SU-DHL-6 (cell line): ENCODE measurements at regions not wholly inside any gene's neighbourhood (a gene's known extent, or its start where the extent isn't known, plus 50 kb on each side); places are given as distances from the start of the nearest gene placed in this dataset.

Experiments used
- H2AFZ ChIP-seq: fragments of 200-600 bp; sonication (generic); 2 replicates; pipeline ENCODE4 v1.6.1; 2014; ENCODE audit warnings: low read depth, mild to moderate bottlenecking, moderate library complexity, mixed read lengths, antibody characterized with exemption, low read length; ENCODE audit not compliant: severe bottlenecking
- H3F3A ChIP-seq: fragments of 200-600 bp; shearing (Covaris generic); 2 replicates; pipeline ENCODE4 v1.6.0; 2016; ENCODE audit warnings: antibody characterized with exemption, mild to moderate bottlenecking; ENCODE audit not compliant: insufficient read depth
- H3K27ac ChIP-seq: fragments of 200-600 bp; sonication (generic); 2 replicates; pipeline ENCODE4 v1.5.1; 2016; ENCODE audit warnings: low read depth, mild to moderate bottlenecking, low read length, moderate library complexity, mixed read lengths
- H3K27me3 ChIP-seq: fragments of 200-600 bp; sonication (generic), shearing (Covaris generic); 2 replicates; pipeline ENCODE4 v1.6.0; 2014; ENCODE audit warnings: mild to moderate bottlenecking, low read length
- H3K36me3 ChIP-seq: fragments of 200-600 bp; sonication (generic); 2 replicates; pipeline ENCODE4 v1.6.1; 2014; ENCODE audit warnings: mild to moderate bottlenecking, low read length, mixed read lengths
- H3K4me2 ChIP-seq: fragments of 300-600, 200-600 bp; shearing (Covaris generic), sonication (generic); 2 replicates; pipeline ENCODE4 v1.6.0; 2014; ENCODE audit warnings: low read length, low read depth, mild to moderate bottlenecking; ENCODE audit not compliant: poor library complexity, severe bottlenecking
- H3K4me3 ChIP-seq: fragments of 200-600 bp; sonication (generic); 2 replicates; pipeline ENCODE4 v1.5.1; 2014; ENCODE audit warnings: antibody characterized with exemption, low read length, mild to moderate bottlenecking, mixed read lengths; ENCODE audit not compliant: insufficient read depth, poor library complexity, severe bottlenecking
- H3K79me2 ChIP-seq: fragments of 200-600 bp; sonication (generic); 2 replicates; pipeline ENCODE4 v1.6.1; 2014; ENCODE audit warnings: mild to moderate bottlenecking, low read length, moderate library complexity; ENCODE audit not compliant: insufficient read depth
- H3K9ac ChIP-seq: fragments of 200-600 bp; sonication (generic); 2 replicates; pipeline ENCODE4 v1.7.0; 2014; ENCODE audit warnings: mild to moderate bottlenecking, low read length
- H3K9me2 ChIP-seq: fragments of 200-600 bp; sonication (generic); replicated peaks from 2 replicates; pipeline ENCODE4 v1.6.1; 2014; ENCODE audit warnings: low read length; ENCODE audit not compliant: insufficient read depth
- H3K9me3 ChIP-seq: fragments of 200-600 bp; sonication (generic); 2 replicates; pipeline ENCODE4 v1.6.1; 2014; ENCODE audit warnings: low read length, mixed read lengths; ENCODE audit not compliant: insufficient read depth
- H4K20me1 ChIP-seq: fragments of 200-600 bp; sonication (generic); 2 replicates; pipeline ENCODE4 v1.6.1; 2014; ENCODE audit warnings: low read depth, mild to moderate bottlenecking, antibody characterized with exemption, low read length, moderate library complexity, mixed read lengths
- EZH2phosphoT487 ChIP-seq: fragments of 200-600 bp; sonication (generic), shearing (Covaris generic); conservative IDR thresholded peaks from 2 replicates; pipeline ENCODE4 v1.6.1; 2018; ENCODE audit warnings: mild to moderate bottlenecking, antibody characterized with exemption, low read length, moderate library complexity, mixed read lengths
- TF ChIP-seq, protein P1 (sequence below): fragments of 200-600 bp; sonication (generic); IDR thresholded peaks from one replicate; pipeline ENCODE4 v1.5.1; 2017; ENCODE audit warnings: antibody characterized with exemption, mild to moderate bottlenecking, low read length, moderate library complexity; ENCODE audit not compliant: insufficient read depth, poor library complexity, severe bottlenecking

- H3K9me2 ChIP-seq = no peaks in the 10 kb centered on the region
- H3K9me3 ChIP-seq = no peaks in the 10 kb centered on the region
- peaks cover 5% of the 10 kb centered on the region; the same call in 1 of the 2 replicates for H3K27me3 ChIP-seq
- H3K36me3 ChIP-seq = no peaks in the 10 kb centered on the region
- no peak overlapping the region for H3K4me3 ChIP-seq
- H3K9ac ChIP-seq = no peak overlapping the region
- H2AFZ ChIP-seq = no peak overlapping the region
- no peaks in the 10 kb centered on the region for H3K79me2 ChIP-seq
- no peaks in the 10 kb centered on the region for H4K20me1 ChIP-seq
- TF ChIP-seq, protein P1, sequence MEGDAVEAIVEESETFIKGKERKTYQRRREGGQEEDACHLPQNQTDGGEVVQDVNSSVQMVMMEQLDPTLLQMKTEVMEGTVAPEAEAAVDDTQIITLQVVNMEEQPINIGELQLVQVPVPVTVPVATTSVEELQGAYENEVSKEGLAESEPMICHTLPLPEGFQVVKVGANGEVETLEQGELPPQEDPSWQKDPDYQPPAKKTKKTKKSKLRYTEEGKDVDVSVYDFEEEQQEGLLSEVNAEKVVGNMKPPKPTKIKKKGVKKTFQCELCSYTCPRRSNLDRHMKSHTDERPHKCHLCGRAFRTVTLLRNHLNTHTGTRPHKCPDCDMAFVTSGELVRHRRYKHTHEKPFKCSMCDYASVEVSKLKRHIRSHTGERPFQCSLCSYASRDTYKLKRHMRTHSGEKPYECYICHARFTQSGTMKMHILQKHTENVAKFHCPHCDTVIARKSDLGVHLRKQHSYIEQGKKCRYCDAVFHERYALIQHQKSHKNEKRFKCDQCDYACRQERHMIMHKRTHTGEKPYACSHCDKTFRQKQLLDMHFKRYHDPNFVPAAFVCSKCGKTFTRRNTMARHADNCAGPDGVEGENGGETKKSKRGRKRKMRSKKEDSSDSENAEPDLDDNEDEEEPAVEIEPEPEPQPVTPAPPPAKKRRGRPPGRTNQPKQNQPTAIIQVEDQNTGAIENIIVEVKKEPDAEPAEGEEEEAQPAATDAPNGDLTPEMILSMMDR = no peak
- TF ChIP-seq EZH2phosphoT487 = no peak
- H3K27ac ChIP-seq = no peak overlapping the region
- H3K4me2 ChIP-seq = no peak overlapping the region
- H3F3A ChIP-seq = no peaks in the 10 kb centered on the region
These were observed 104.1 kb upstream of the SLC35B3 start for GRCh38 chr6:8539453-8539852.

- Histone ChIP-seq H3K9me3 (no peaks in the 10 kb centered on the region), H3K27ac (no peak overlapping the region), H3K4me3 (no peak overlapping the region), H3F3A (no peaks in the 10 kb centered on the region), H4K20me1 (no peaks in the 10 kb centered on the region), H2AFZ (no peak overlapping the region), H3K4me2 (no peak overlapping the region), H3K27me3 (no peaks in the 10 kb centered on the region), H3K79me2 (no peaks in the 10 kb centered on the region), H3K9ac (no peak overlapping the region), H3K9me2 (no peaks in the 10 kb centered on the region), H3K36me3 (no peaks in the 10 kb centered on the region)
- no peak for TF ChIP-seq EZH2phosphoT487
- TF ChIP-seq, protein P1 = no peak
These were observed 100.8 kb upstream of the SLC35B3 start for GRCh38 chr6:8536122-8536521.

GRCh38 chr6:8535519-8535918 is 100.2 kb upstream of the SLC35B3 start:
- TF ChIP-seq, protein P1 = no peak
- TF ChIP-seq EZH2phosphoT487 = no peak
- Histone ChIP-seq H3K9me3 (no peaks in the 10 kb centered on the region), H3F3A (no peaks in the 10 kb centered on the region), H3K27ac (no peak overlapping the region), H3K79me2 (no peaks in the 10 kb centered on the region), H3K9me2 (no peaks in the 10 kb centered on the region), H3K4me3 (no peak overlapping the region), H3K9ac (no peak overlapping the region), H3K27me3 (no peaks in the 10 kb centered on the region), H4K20me1 (no peaks in the 10 kb centered on the region), H3K4me2 (no peak overlapping the region), H3K36me3 (no peaks in the 10 kb centered on the region), H2AFZ (no peak overlapping the region)
